H9 (cell line): ENCODE measurements at regions not wholly inside any gene's neighbourhood (a gene's known extent, or its start where the extent isn't known, plus 50 kb on each side); places are given as distances from the start of the nearest gene placed in this dataset.

Experiments used
- DNase-seq: peaks from one replicate; pipeline ENCODE4 v3.0.0-alpha.2; 2017
- H2AFZ ChIP-seq: one replicate; pipeline ENCODE4 v1.6.1; 2013; ENCODE audit warnings: mild to moderate bottlenecking, low read length, control low read depth, moderate library complexity
- H2AK5ac ChIP-seq: 2 replicates; pipeline ENCODE4 v1.6.1; 2013; ENCODE audit warnings: low read length, control low read depth, mixed read lengths; ENCODE audit not compliant: insufficient read length
- H2BK120ac ChIP-seq: one replicate; pipeline ENCODE4 v1.6.1; 2013; ENCODE audit warnings: low read depth, mild to moderate bottlenecking, low read length, control low read depth, inconsistent platforms; ENCODE audit not compliant: poor library complexity, severe bottlenecking
- H2BK12ac ChIP-seq: 2 replicates; pipeline ENCODE4 v1.6.1; 2013; ENCODE audit warnings: low read length, control low read depth, mixed read lengths, low read depth; ENCODE audit not compliant: insufficient read length
- H2BK15ac ChIP-seq: 2 replicates; pipeline ENCODE4 v1.6.1; 2013; ENCODE audit warnings: low read depth, low read length, control low read depth
- H2BK20ac ChIP-seq: one replicate; pipeline ENCODE4 v1.6.1; 2013; ENCODE audit warnings: low read depth, mild to moderate bottlenecking, low read length, control low read depth, inconsistent platforms; ENCODE audit not compliant: poor library complexity, severe bottlenecking
- H2BK5ac ChIP-seq: 2 replicates; pipeline ENCODE4 v1.6.1; 2013; ENCODE audit warnings: low read length, control low read depth, mixed read lengths; ENCODE audit not compliant: insufficient read length
- H3K14ac ChIP-seq: 2 replicates; pipeline ENCODE4 v1.6.1; 2013; ENCODE audit warnings: low read length, control low read depth; ENCODE audit not compliant: insufficient read depth
- H3K18ac ChIP-seq: 2 replicates; pipeline ENCODE4 v1.6.1; 2013; ENCODE audit warnings: low read depth, mild to moderate bottlenecking, mixed read lengths, low read length, control low read depth; ENCODE audit not compliant: insufficient read length
- H3K23ac ChIP-seq: 2 replicates; pipeline ENCODE4 v1.6.1; 2013; ENCODE audit warnings: low read length, control low read depth, mixed read lengths, low read depth; ENCODE audit not compliant: insufficient read length
- H3K23me2 ChIP-seq: 2 replicates; pipeline ENCODE4 v1.6.1; 2013; ENCODE audit warnings: low read depth, mild to moderate bottlenecking, mixed read lengths, low read length, control low read depth; ENCODE audit not compliant: insufficient read length, poor library complexity, severe bottlenecking
- H3K27ac ChIP-seq: 2 replicates; pipeline ENCODE4 v1.5.1; 2013; ENCODE audit warnings: low read length, control low read depth, mixed read lengths, low read depth; ENCODE audit not compliant: insufficient read length
- H3K27me3 ChIP-seq: 2 replicates; pipeline ENCODE4 v1.6.1; 2013; ENCODE audit warnings: low read length, control low read depth, inconsistent platforms; ENCODE audit not compliant: insufficient read depth
- H3K4ac ChIP-seq: 2 replicates; pipeline ENCODE4 v1.6.1; 2013; ENCODE audit warnings: low read depth, mild to moderate bottlenecking, control low read depth, inconsistent platforms, low read length, moderate library complexity
- H3K4me1 ChIP-seq: 2 replicates; pipeline ENCODE4 v1.6.1; 2013; ENCODE audit warnings: low read length, control low read depth, inconsistent platforms; ENCODE audit not compliant: insufficient read depth
- H3K4me2 ChIP-seq: 2 replicates; pipeline ENCODE4 v1.6.1; 2013; ENCODE audit warnings: low read length, control low read depth, mixed read lengths; ENCODE audit not compliant: insufficient read length, insufficient read depth
- H3K56ac ChIP-seq: 2 replicates; pipeline ENCODE4 v1.6.1; 2013; ENCODE audit warnings: low read depth, mild to moderate bottlenecking, mixed read lengths, low read length, control low read depth; ENCODE audit not compliant: insufficient read length
- H3K79me1 ChIP-seq: 2 replicates; pipeline ENCODE4 v1.6.1; 2013; ENCODE audit warnings: low read depth, mild to moderate bottlenecking, moderate library complexity, low read length, control low read depth, inconsistent platforms; ENCODE audit not compliant: insufficient read depth, poor library complexity, severe bottlenecking
- H3K79me2 ChIP-seq: 2 replicates; pipeline ENCODE4 v1.6.1; 2013; ENCODE audit warnings: low read length, control low read depth, inconsistent platforms; ENCODE audit not compliant: insufficient read depth
- H3K9ac ChIP-seq: 2 replicates; pipeline ENCODE4 v1.6.1; 2013; ENCODE audit warnings: low read length, control low read depth, mixed read lengths; ENCODE audit not compliant: insufficient read length; ENCODE audit errors: extremely low read depth
- H3K9me3 ChIP-seq: one replicate; pipeline ENCODE4 v1.6.1; 2013; ENCODE audit warnings: low read depth, low read length, inconsistent platforms; ENCODE audit not compliant: control insufficient read depth
- H3T11ph ChIP-seq: one replicate; pipeline ENCODE4 v1.6.1; 2013; ENCODE audit warnings: mild to moderate bottlenecking, low read length, control low read depth, inconsistent platforms
- H4K20me1 ChIP-seq: one replicate; pipeline ENCODE4 v1.6.1; 2013; ENCODE audit not compliant: control insufficient read depth, insufficient read length, insufficient read depth
- H4K5ac ChIP-seq: 2 replicates; pipeline ENCODE4 v1.6.1; 2013; ENCODE audit warnings: low read depth, mild to moderate bottlenecking, mixed read lengths, low read length, control low read depth; ENCODE audit not compliant: insufficient read length
- H4K8ac ChIP-seq: replicated peaks from 2 replicates; pipeline ENCODE4 v1.6.1; 2013; ENCODE audit warnings: low read length, control low read depth, mixed read lengths, low read depth; ENCODE audit not compliant: insufficient read length
- H4K91ac ChIP-seq: 2 replicates; pipeline ENCODE4 v1.6.1; 2013; ENCODE audit warnings: low read depth, mild to moderate bottlenecking, moderate library complexity, mixed read lengths, low read length, control low read depth; ENCODE audit not compliant: insufficient read length
- H3K27ac Mint-ChIP-seq, 3 experiments: 2 replicates in 2 of 3; 3 replicates in 1 of 3; pipeline ENCODE4 v1.8.0; 2020 to 2021; ENCODE audit warnings: mixed read lengths in 3 of 3, mild to moderate bottlenecking in 1 of 3, moderate library complexity in 1 of 3
- H3K27me3 Mint-ChIP-seq: 2 replicates; pipeline ENCODE4 v1.8.0; 2021; ENCODE audit warnings: low read depth, mild to moderate bottlenecking, moderate library complexity, mixed read lengths
- H3K36me3 Mint-ChIP-seq, 3 experiments: 2 replicates in 2 of 3; 3 replicates in 1 of 3; pipeline ENCODE4 v1.8.0; 2020 to 2021; ENCODE audit warnings: low read depth in 3 of 3, mixed read lengths in 3 of 3; ENCODE audit not compliant: insufficient read depth in 1 of 3
- H3K4me1 Mint-ChIP-seq, 2 experiments: 2 replicates each; pipeline ENCODE4 v1.8.0; 2020; ENCODE audit warnings: mixed read lengths in 2 of 2
- H3K4me3 Mint-ChIP-seq, 2 experiments: 2 replicates in 1 of 2; 3 replicates in 1 of 2; pipeline ENCODE4 v1.8.0; 2020 to 2021; ENCODE audit warnings: mild to moderate bottlenecking in 2 of 2, mixed read lengths in 2 of 2, moderate library complexity in 1 of 2
- H3K9me3 Mint-ChIP-seq, 2 experiments: 2 replicates in 1 of 2; 3 replicates in 1 of 2; pipeline ENCODE4 v1.8.0; 2020; ENCODE audit warnings: mild to moderate bottlenecking in 2 of 2, mixed read lengths in 2 of 2, moderate library complexity in 1 of 2
- WGBS: extraction: QIAGEN DNeasy Blood & Tissue Kit; methylation state at CpG from one replicate; pipeline ENCODE4 v1.1.7; 2013; ENCODE audit warnings: missing lambda C conversion rate, low lambda C conversion rate, mixed read lengths; ENCODE audit not compliant: insufficient read length; ENCODE audit errors: extremely low coverage; 5-methylcytosine and 5-hydroxymethylcytosine counted together
- TF ChIP-seq, protein P1 (sequence below): fragments of 200-600 bp; sonication (generic); conservative IDR thresholded peaks from 3 replicates; pipeline ENCODE4 v1.8.0; 2021; ENCODE audit warnings: antibody characterized with exemption, mild to moderate bottlenecking

GRCh38 chr1:245055752-245056151, 99.0 kb upstream of the KIF26B start:
- H3K4me1 Mint-ChIP-seq, result peaks cover 52 to 56% of the 10 kb centered on the region in 2 experiments
- Histone ChIP-seq H2BK12ac (no peak overlapping the region), H3T11ph (no peak overlapping the region), H2AK5ac (no peak overlapping the region), H3K4me2 (no peak overlapping the region), H3K4ac (no peak overlapping the region), H3K79me1 (no peaks in the 10 kb centered on the region), H2BK15ac (no peak overlapping the region), H2AFZ (no peak overlapping the region), H2BK5ac (no peak overlapping the region), H3K9ac (no peak overlapping the region), H2BK20ac (no peak overlapping the region), H3K27me3 (no peaks in the 10 kb centered on the region), H3K18ac (no peak overlapping the region), H3K56ac (no peak overlapping the region), H3K9me3 (peaks cover 6% of the 10 kb centered on the region), H4K8ac (no peak overlapping the region), H4K5ac (no peak overlapping the region), H4K20me1 (no peaks in the 10 kb centered on the region), H3K23me2 (no peaks in the 10 kb centered on the region), H3K79me2 (no peaks in the 10 kb centered on the region), H3K4me1 (peaks cover 8% of the 10 kb centered on the region; the same call in 1 of the 2 replicates), H3K27ac (no peak overlapping the region), H2BK120ac (no peak overlapping the region), H4K91ac (no peak overlapping the region), H3K14ac (no peak overlapping the region), H3K23ac (no peak overlapping the region)
- no peak for DNase-seq
- no peaks in the 10 kb centered on the region for H3K9me3 Mint-ChIP-seq
- no peak overlapping the region for H3K4me3 Mint-ChIP-seq
- H3K36me3 Mint-ChIP-seq, result peaks cover 11 to 18% (median 16%) of the 10 kb centered on the region in 3 experiments; a peak in 5 of 7 replicates
- WGBS, result no CpG with 5 or more reads among the region's 4 CpGs
- H3K27me3 Mint-ChIP-seq, result no peaks in the 10 kb centered on the region
- H3K27ac Mint-ChIP-seq, result peak overlapping the region in 1 of 3 experiments; percentile 17; a peak in 1 of 7 replicates
- TF ChIP-seq, protein P1, sequence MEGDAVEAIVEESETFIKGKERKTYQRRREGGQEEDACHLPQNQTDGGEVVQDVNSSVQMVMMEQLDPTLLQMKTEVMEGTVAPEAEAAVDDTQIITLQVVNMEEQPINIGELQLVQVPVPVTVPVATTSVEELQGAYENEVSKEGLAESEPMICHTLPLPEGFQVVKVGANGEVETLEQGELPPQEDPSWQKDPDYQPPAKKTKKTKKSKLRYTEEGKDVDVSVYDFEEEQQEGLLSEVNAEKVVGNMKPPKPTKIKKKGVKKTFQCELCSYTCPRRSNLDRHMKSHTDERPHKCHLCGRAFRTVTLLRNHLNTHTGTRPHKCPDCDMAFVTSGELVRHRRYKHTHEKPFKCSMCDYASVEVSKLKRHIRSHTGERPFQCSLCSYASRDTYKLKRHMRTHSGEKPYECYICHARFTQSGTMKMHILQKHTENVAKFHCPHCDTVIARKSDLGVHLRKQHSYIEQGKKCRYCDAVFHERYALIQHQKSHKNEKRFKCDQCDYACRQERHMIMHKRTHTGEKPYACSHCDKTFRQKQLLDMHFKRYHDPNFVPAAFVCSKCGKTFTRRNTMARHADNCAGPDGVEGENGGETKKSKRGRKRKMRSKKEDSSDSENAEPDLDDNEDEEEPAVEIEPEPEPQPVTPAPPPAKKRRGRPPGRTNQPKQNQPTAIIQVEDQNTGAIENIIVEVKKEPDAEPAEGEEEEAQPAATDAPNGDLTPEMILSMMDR, result no peak
